ENCODE measurements at regions not wholly inside any gene's neighbourhood (a gene's known extent, or its start where the extent isn't known, plus 50 kb on each side); places are given as distances from the start of the nearest gene placed in this dataset.

GRCh38 chr20:57062241-57062640 lies 204.2 kb downstream of the BMP7 start:
- no peaks in the 10 kb centered on the region for H3K4me1 ChIP-seq (ENCODE audit: insufficient read depth, low read length, severe bottlenecking)
- H3K79me2 ChIP-seq (ENCODE audit: insufficient read depth, low read length), result no peaks in the 10 kb centered on the region
- H3F3A ChIP-seq (ENCODE audit: insufficient read depth, low read length), result no peaks in the 10 kb centered on the region
- H3K36me3 ChIP-seq (ENCODE audit: insufficient read depth, low read length), result no peaks in the 10 kb centered on the region
- no peaks in the 10 kb centered on the region for H4K20me1 ChIP-seq (ENCODE audit: insufficient read depth, low read length)
- H3K9me2 ChIP-seq (ENCODE audit: low read depth, low read length), result no peaks in the 10 kb centered on the region
- no peak overlapping the region for H3K27ac ChIP-seq (ENCODE audit: low read depth, low read length, poor library complexity, severe bottlenecking)
- no peak overlapping the region for H3K4me3 ChIP-seq (ENCODE audit: low read depth, low read length, poor library complexity, severe bottlenecking)
- no peaks in the 10 kb centered on the region for H3K9me3 ChIP-seq (ENCODE audit: low read length)
- no peak overlapping the region for H3K4me2 ChIP-seq (ENCODE audit: low read length)
- no peak overlapping the region for H3K9ac ChIP-seq (ENCODE audit: low read length)
- no peak overlapping the region for H2AFZ ChIP-seq (ENCODE audit: low read length)
- 0 out of 2 replicates have a peak, but pooled peaks cover 6% of the 10 kb centered on the region for H3K27me3 ChIP-seq (ENCODE audit: insufficient read depth, low read length)
- no peak for TF ChIP-seq CTCF (IDR thresholded peaks at IDR 0.05; ENCODE audit: low read length)
- TF ChIP-seq EZH2 (IDR thresholded peaks at IDR 0.05; ENCODE audit: borderline replicate concordance, low read length), result no peak

- H2AFZ ChIP-seq (ENCODE audit: low read length), result no peak overlapping the region
- no peaks in the 10 kb centered on the region for H3F3A ChIP-seq (ENCODE audit: insufficient read depth, low read length)
- no peak overlapping the region for H3K9ac ChIP-seq (ENCODE audit: low read length)
- H4K20me1 ChIP-seq (ENCODE audit: insufficient read depth, low read length), result no peaks in the 10 kb centered on the region
- no peaks in the 10 kb centered on the region for H3K36me3 ChIP-seq (ENCODE audit: insufficient read depth, low read length)
- H3K9me3 ChIP-seq (ENCODE audit: low read length), result no peaks in the 10 kb centered on the region
- H3K4me1 ChIP-seq (ENCODE audit: insufficient read depth, low read length, severe bottlenecking), result no peaks in the 10 kb centered on the region
- no peaks in the 10 kb centered on the region for H3K79me2 ChIP-seq (ENCODE audit: insufficient read depth, low read length)
- H3K27ac ChIP-seq (ENCODE audit: low read depth, low read length, poor library complexity, severe bottlenecking), result no peak overlapping the region
- 0 out of 2 replicates have a peak, but pooled peaks cover 6% of the 10 kb centered on the region for H3K27me3 ChIP-seq (ENCODE audit: insufficient read depth, low read length)
- H3K9me2 ChIP-seq (ENCODE audit: low read depth, low read length), result no peaks in the 10 kb centered on the region
- H3K4me2 ChIP-seq (ENCODE audit: low read length), result no peak overlapping the region
- TF ChIP-seq CTCF (IDR thresholded peaks at IDR 0.05; ENCODE audit: low read length) (no peak), EZH2 (IDR thresholded peaks at IDR 0.05; ENCODE audit: borderline replicate concordance, low read length) (no peak)
- H3K4me3 ChIP-seq (ENCODE audit: low read depth, low read length, poor library complexity, severe bottlenecking), result no peak overlapping the region
Observed at GRCh38 chr20:57062696-57063270, 203.7 kb downstream of the BMP7 start.

GRCh38 chr20:57064836-57065235 lies 201.6 kb downstream of the BMP7 start:
- H3K27me3 ChIP-seq (ENCODE audit: insufficient read depth, low read length), result 0 out of 2 replicates have a peak, but pooled peaks cover 6% of the 10 kb centered on the region
- no peak overlapping the region for H2AFZ ChIP-seq (ENCODE audit: low read length)
- no peak overlapping the region for H3K27ac ChIP-seq (ENCODE audit: low read depth, low read length, poor library complexity, severe bottlenecking)
- no peaks in the 10 kb centered on the region for H3K9me2 ChIP-seq (ENCODE audit: low read depth, low read length)
- H3K79me2 ChIP-seq (ENCODE audit: insufficient read depth, low read length), result no peaks in the 10 kb centered on the region
- no peak overlapping the region for H3K4me3 ChIP-seq (ENCODE audit: low read depth, low read length, poor library complexity, severe bottlenecking)
- H3K4me2 ChIP-seq (ENCODE audit: low read length), result no peak overlapping the region
- no peaks in the 10 kb centered on the region for H4K20me1 ChIP-seq (ENCODE audit: insufficient read depth, low read length)
- no peaks in the 10 kb centered on the region for H3K9me3 ChIP-seq (ENCODE audit: low read length)
- no peaks in the 10 kb centered on the region for H3F3A ChIP-seq (ENCODE audit: insufficient read depth, low read length)
- H3K4me1 ChIP-seq (ENCODE audit: insufficient read depth, low read length, severe bottlenecking), result no peaks in the 10 kb centered on the region
- TF ChIP-seq EZH2 (IDR thresholded peaks at IDR 0.05; ENCODE audit: borderline replicate concordance, low read length), result no peak
- TF ChIP-seq CTCF (IDR thresholded peaks at IDR 0.05; ENCODE audit: low read length), result no peak
- H3K9ac ChIP-seq (ENCODE audit: low read length), result no peak overlapping the region
- H3K36me3 ChIP-seq (ENCODE audit: insufficient read depth, low read length), result no peaks in the 10 kb centered on the region
